H1 (cell line): ENCODE measurements at regions not wholly inside any gene's neighbourhood (a gene's known extent, or its start where the extent isn't known, plus 50 kb on each side); places are given as distances from the start of the nearest gene placed in this dataset.

Source experiments
- CTCF ChIA-PET: fragments of 300-600 bp; sonication (Branson Sonifier 250); formaldehyde crosslinking; loops from one replicate; lab custom pipeline; 2021; ENCODE audit not compliant: partially characterized antibody; lab: Charles Lee
- POLR2A ChIA-PET: fragments of 300-600 bp; sonication (Branson Sonifier 250); formaldehyde crosslinking; loops from one replicate; lab custom pipeline; 2021; ENCODE audit warnings: inconsistent platforms; ENCODE audit not compliant: partially characterized antibody; lab: Charles Lee
- DNase-seq, 2 experiments: peaks; one replicate each; pipeline versions ENCODE4 v3.0.0 to v3.0.0-alpha.2; 2010 to 2022; ENCODE audit warnings: low spot score in 2 of 2, low read depth in 1 of 2, mixed read lengths in 1 of 2
- FAIRE-seq: peaks from 2 replicates; lab custom pipeline; 2011; peaks lifted over from hg19 to GRCh38; lab: Jason Lieb, UNC
- H2AFZ ChIP-seq: 2 replicates; pipeline ENCODE4 v1.8.1; 2012; ENCODE audit warnings: low read length, inconsistent platforms
- H2AK5ac ChIP-seq: 2 replicates; pipeline ENCODE4 v1.6.1; 2013; ENCODE audit warnings: low read depth, low read length
- H2BK120ac ChIP-seq: replicated peaks from 2 replicates; pipeline ENCODE3; 2013; ENCODE audit warnings: low read depth, low read length, inconsistent platforms
- H2BK12ac ChIP-seq: 2 replicates; pipeline ENCODE4 v1.6.1; 2013; ENCODE audit warnings: low read depth, low read length
- H2BK15ac ChIP-seq: 2 replicates; pipeline ENCODE4 v1.6.1; 2013; ENCODE audit warnings: low read length
- H2BK20ac ChIP-seq: 2 replicates; pipeline ENCODE4 v1.6.1; 2013; ENCODE audit warnings: low read length
- H2BK5ac ChIP-seq: 2 replicates; pipeline ENCODE4 v1.6.1; 2013; ENCODE audit warnings: low read depth, low read length
- H3K14ac ChIP-seq: 2 replicates; pipeline ENCODE4 v1.6.1; 2013; ENCODE audit warnings: inconsistent platforms; ENCODE audit not compliant: insufficient read length
- H3K18ac ChIP-seq: 2 replicates; pipeline ENCODE4 v1.6.1; 2013; ENCODE audit warnings: low read length; ENCODE audit errors: extremely low read depth
- H3K23ac ChIP-seq: 2 replicates; pipeline ENCODE4 v1.6.1; 2013; ENCODE audit warnings: inconsistent platforms; ENCODE audit not compliant: insufficient read length
- H3K23me2 ChIP-seq: 2 replicates; pipeline ENCODE4 v1.6.1; 2013; ENCODE audit warnings: low read depth, low read length
- H3K27ac ChIP-seq: 2 replicates; pipeline ENCODE4 v1.6.1; 2011; ENCODE audit warnings: low read depth, low read length, inconsistent platforms
- H3K27me3 ChIP-seq, 4 experiments: replicated peaks in 1 of 4; 1 replicate in 1 of 4; 2 replicates in 3 of 4; pipeline versions ENCODE4 v1.6.1 to v1.8.1; 2011 to 2013; ENCODE audit warnings: low read length in 3 of 4, mild to moderate bottlenecking in 3 of 4, inconsistent platforms in 2 of 4, mixed read lengths in 2 of 4, moderate library complexity in 1 of 4; ENCODE audit not compliant: control insufficient read depth in 3 of 4, insufficient read depth in 3 of 4; ENCODE audit errors: extremely low read depth in 1 of 4
- H3K36me3 ChIP-seq, 4 experiments: 2 replicates each; pipeline versions ENCODE4 v1.6.1 to v1.8.1; 2011 to 2013; ENCODE audit warnings: mild to moderate bottlenecking in 4 of 4, low read length in 3 of 4, moderate library complexity in 2 of 4, control low read depth in 1 of 4, inconsistent platforms in 1 of 4; ENCODE audit not compliant: insufficient read depth in 4 of 4, control insufficient read depth in 2 of 4
- H3K4ac ChIP-seq: replicated peaks from 2 replicates; pipeline ENCODE3; 2013; ENCODE audit warnings: low read length, low read depth, mixed read lengths, inconsistent platforms; ENCODE audit not compliant: insufficient read length
- H3K4me1 ChIP-seq, 4 experiments: replicated peaks in 1 of 4; 1 replicate in 1 of 4; 2 replicates in 3 of 4; pipeline versions ENCODE4 v1.6.1 to v1.8.1; 2011 to 2013; ENCODE audit warnings: low read length in 3 of 4, inconsistent platforms in 2 of 4, mixed read lengths in 1 of 4; ENCODE audit not compliant: insufficient read depth in 4 of 4, control insufficient read depth in 3 of 4
- H3K4me2 ChIP-seq, 2 experiments: 2 replicates each; pipeline versions ENCODE4 v1.6.1 to v1.8.1; 2011 to 2013; ENCODE audit warnings: low read depth in 2 of 2, low read length in 2 of 2, control low read depth in 1 of 2, inconsistent platforms in 1 of 2, mild to moderate bottlenecking in 1 of 2; ENCODE audit not compliant: insufficient read depth in 1 of 2
- H3K4me3 ChIP-seq, 4 experiments: fragments of 200-600, 300-600 bp in 1 of 4; sonication (generic), shearing (Covaris generic), sonication (Bioruptor Twin) in 1 of 4; 2 replicates each; pipeline versions ENCODE4 v1.5.1 to v1.8.1; 2011 to 2016; ENCODE audit warnings: low read length in 4 of 4, low read depth in 3 of 4, control low read depth in 2 of 4, inconsistent platforms in 2 of 4, mild to moderate bottlenecking in 2 of 4, mixed read lengths in 1 of 4, moderate library complexity in 1 of 4; ENCODE audit not compliant: insufficient read depth in 2 of 4; ENCODE audit errors: extremely low read depth in 1 of 4
- H3K56ac ChIP-seq: replicated peaks from 2 replicates; pipeline ENCODE3; 2013; ENCODE audit warnings: low read depth, mild to moderate bottlenecking, mixed read lengths, low read length, inconsistent platforms; ENCODE audit not compliant: insufficient read length
- H3K79me1 ChIP-seq: 2 replicates; pipeline ENCODE4 v1.6.1; 2013; ENCODE audit warnings: low read depth, low read length, control low read depth
- H3K79me2 ChIP-seq, 2 experiments: 2 replicates each; pipeline versions ENCODE4 v1.6.1 to v1.8.1; 2012 to 2013; ENCODE audit warnings: low read length in 2 of 2, mild to moderate bottlenecking in 2 of 2, inconsistent platforms in 1 of 2; ENCODE audit not compliant: insufficient read depth in 2 of 2, control insufficient read depth in 1 of 2
- H3K9ac ChIP-seq, 4 experiments: replicated peaks in 1 of 4; 1 replicate in 1 of 4; 2 replicates in 3 of 4; pipeline versions ENCODE4 v1.6.1 to v1.8.1; 2011 to 2013; ENCODE audit warnings: low read depth in 3 of 4, low read length in 3 of 4, control low read depth in 2 of 4, mild to moderate bottlenecking in 2 of 4, moderate library complexity in 2 of 4, inconsistent platforms in 1 of 4; ENCODE audit errors: extremely low read depth in 1 of 4
- H3K9me3 ChIP-seq, 2 experiments: 2 replicates each; pipeline versions ENCODE4 v1.6.1 to v1.8.1; 2012 to 2013; ENCODE audit warnings: mild to moderate bottlenecking in 2 of 2, moderate library complexity in 2 of 2, control low read depth in 1 of 2, inconsistent platforms in 1 of 2, low read depth in 1 of 2, low read length in 1 of 2, mixed read lengths in 1 of 2; ENCODE audit not compliant: insufficient read depth in 2 of 2
- H4K20me1 ChIP-seq, 2 experiments: replicated peaks in 1 of 2; 2 replicates each; pipeline versions ENCODE3 to v1.8.1; 2011 to 2013; ENCODE audit warnings: inconsistent platforms in 2 of 2, low read length in 2 of 2, mild to moderate bottlenecking in 1 of 2; ENCODE audit not compliant: insufficient read depth in 2 of 2, control insufficient read depth in 1 of 2
- H4K5ac ChIP-seq: 2 replicates; pipeline ENCODE4 v1.6.1; 2013; ENCODE audit warnings: low read length, low read depth, mixed read lengths, inconsistent platforms; ENCODE audit not compliant: insufficient read length
- H4K8ac ChIP-seq: 2 replicates; pipeline ENCODE4 v1.8.0; 2013; ENCODE audit warnings: mild to moderate bottlenecking, moderate library complexity, low read length, inconsistent platforms; ENCODE audit not compliant: insufficient read depth; ENCODE audit errors: extremely low read depth
- H4K91ac ChIP-seq: replicated peaks from 2 replicates; pipeline ENCODE3; 2013; ENCODE audit warnings: low read length, mixed read lengths, inconsistent platforms; ENCODE audit not compliant: insufficient read length
- CHD1 ChIP-seq: IDR thresholded peaks from 2 replicates; pipeline ENCODE4 v1.6.1; 2012; ENCODE audit warnings: low read depth, low read length, improper control_type of control experiment
- POLR2A ChIP-seq, 2 experiments: IDR thresholded peaks; 1 replicate in 1 of 2; 2 replicates in 1 of 2; pipeline ENCODE4 v1.6.1; 2011; ENCODE audit warnings: low read depth in 2 of 2, low read length in 2 of 2, mild to moderate bottlenecking in 2 of 2; ENCODE audit errors: control extremely low read depth in 1 of 2
- WGBS, 2 experiments: shearing (Covaris generic) in 1 of 2; methylation state at CpG; one replicate each; pipeline versions ENCODE4 v1.1.6 to v1.1.7; 2013 to 2015; ENCODE audit warnings: low lambda C conversion rate in 2 of 2, mixed read lengths in 2 of 2, inconsistent platforms in 1 of 2, low coverage in 1 of 2, missing lambda C conversion rate in 1 of 2; ENCODE audit not compliant: insufficient replicate concordance in 2 of 2, insufficient coverage in 1 of 2, insufficient read length in 1 of 2; ENCODE audit errors: extremely low coverage in 1 of 2, missing lambda C conversion rate in 1 of 2; 5-methylcytosine and 5-hydroxymethylcytosine counted together

DNA sequence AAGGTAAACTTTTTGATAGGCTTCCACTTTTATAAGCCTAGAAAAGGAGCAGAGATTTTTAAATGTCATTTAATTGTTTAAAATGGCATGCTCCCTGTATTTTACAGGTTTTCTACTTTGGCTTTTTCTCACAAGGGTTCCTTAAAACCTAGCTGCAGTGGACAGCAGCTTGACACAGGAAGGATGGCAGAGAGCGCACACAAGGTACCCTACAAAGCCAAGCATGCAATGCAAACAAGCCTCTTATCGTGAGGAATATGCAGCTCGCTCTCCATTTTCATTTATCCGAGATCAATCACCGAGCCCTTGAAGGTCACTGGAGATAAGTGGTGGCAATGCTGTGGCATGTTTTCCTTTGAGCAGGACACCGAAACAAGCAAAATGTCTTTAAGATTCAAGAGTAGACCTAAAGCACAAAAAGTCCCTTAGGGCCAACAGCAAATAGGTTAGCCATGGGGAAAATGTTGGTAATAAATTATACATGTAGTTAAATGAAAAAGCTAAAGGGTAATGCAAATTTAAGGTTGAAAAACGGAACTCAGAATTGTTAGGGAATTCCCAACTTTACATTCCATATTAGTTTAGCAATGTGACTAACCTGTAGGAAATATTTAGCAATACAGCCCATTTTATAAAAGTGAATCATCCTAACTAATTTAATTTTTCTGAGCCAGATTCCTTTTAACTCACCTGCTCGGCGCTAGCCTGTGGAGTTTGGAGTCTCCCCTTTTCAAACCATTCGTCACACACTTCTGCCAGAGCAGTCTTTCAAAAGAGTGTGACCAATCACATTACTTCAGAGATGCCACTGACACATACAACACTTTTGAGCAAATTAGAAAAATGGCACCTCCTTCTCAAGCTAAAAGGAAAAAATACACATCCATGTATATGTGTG is 337.9 kb upstream of the PKDCC start:
- Histone ChIP-seq H4K5ac (no peak overlapping the region), H3K79me2 (no peaks in the 10 kb centered on the region), H3K56ac (no peak overlapping the region), H2BK5ac (no peak overlapping the region), H3K9me3 (no peaks in the 10 kb centered on the region), H4K8ac (no peak overlapping the region), H3K36me3 (no peaks in the 10 kb centered on the region), H2BK15ac (no peak overlapping the region), H3K18ac (no peak overlapping the region), H3K4me2 (no peak overlapping the region), H3K14ac (no peak overlapping the region), H3K23ac (no peak overlapping the region), H2BK12ac (no peak overlapping the region), H3K27me3 (no peaks in the 10 kb centered on the region), H3K23me2 (no peaks in the 10 kb centered on the region), H2BK20ac (no peak overlapping the region), H2BK120ac (no peak overlapping the region), H2AK5ac (no peak overlapping the region), H3K79me1 (no peaks in the 10 kb centered on the region), H4K20me1 (no peaks in the 10 kb centered on the region), H3K4ac (no peak overlapping the region), H4K91ac (no peak overlapping the region), H3K4me3 (no peak overlapping the region), H2AFZ (peak overlapping the region; percentile 10; the same call in 1 of the 2 replicates), H3K4me1 (no peaks in the 10 kb centered on the region), H3K27ac (no peak overlapping the region), H3K9ac (no peak overlapping the region)
- ChIA-PET CTCF (interaction anchor here (0.6 to 1.4 kb wide), 5 partner anchors 10 to 67 kb away, joined by 3 to 6 read pairs (median 3); no protein-coding TSS in a partner anchor), POLR2A (no interaction called here)
- WGBS, 2 experiments, result 76% methylated on average over 10 of the region's 10 CpGs; no CpG with 5 or more reads in 1 of the 2 experiments
- DNase-seq, result no peak
- no peak for FAIRE-seq
- TF ChIP-seq CHD1 (no peak), POLR2A (IDR thresholded peaks at IDR 0.05; ENCODE audit: control extremely low read depth in 1 of 2, low read depth in 2 of 2, low read length in 2 of 2) (no peak)
